HG03108 (cell line): ENCODE measurements at regions not wholly inside any gene's neighbourhood (a gene's known extent, or its start where the extent isn't known, plus 50 kb on each side); places are given as distances from the start of the nearest gene placed in this dataset.
"Not testable (repeated sequence)": the region's sequence is repeated elsewhere in the genome, so short reads cannot be mapped to it uniquely, and the experiment has no call there.

Experiments used
- ATAC-seq: cut with Tn5 transposase; IDR thresholded peaks from one replicate; pipeline ENCODE4 v1.9.1; 2021; ENCODE audit warnings: moderate library complexity; ENCODE audit not compliant: unreplicated experiment

DNA sequence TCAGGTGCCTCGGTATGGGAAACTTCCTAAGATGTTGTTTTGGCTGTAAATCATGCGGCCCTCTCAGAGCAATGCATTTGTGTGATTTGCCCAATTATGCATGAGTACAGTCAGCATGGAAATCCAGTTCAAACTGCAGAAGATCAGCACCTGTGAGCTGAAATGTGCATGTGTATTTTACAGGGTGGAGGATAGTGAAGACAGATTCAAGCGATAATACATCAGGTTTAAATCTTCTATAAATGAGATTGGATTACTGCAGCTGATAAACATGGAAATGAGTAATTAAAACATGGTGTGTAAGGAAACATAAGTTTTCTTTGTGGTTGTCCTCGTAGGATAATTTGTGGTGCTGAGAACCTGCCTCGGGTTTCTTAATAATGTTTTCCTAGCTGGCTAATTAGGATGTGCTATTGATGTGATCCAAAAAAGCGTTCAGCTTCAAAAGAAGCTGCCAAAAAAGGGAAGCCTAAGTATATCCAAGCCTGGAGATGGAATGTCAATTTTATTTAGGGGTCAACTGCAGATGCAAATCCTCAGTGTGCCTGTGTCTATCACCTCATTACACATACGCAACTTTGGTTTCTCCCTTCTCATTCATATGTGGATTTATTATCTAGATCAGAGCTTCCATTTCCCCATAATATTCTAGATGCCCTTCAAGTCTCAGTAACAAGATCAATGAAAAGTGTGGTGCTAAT, 117.1 kb upstream of the CCDC28A start:
- ATAC-seq: no peak

DNA sequence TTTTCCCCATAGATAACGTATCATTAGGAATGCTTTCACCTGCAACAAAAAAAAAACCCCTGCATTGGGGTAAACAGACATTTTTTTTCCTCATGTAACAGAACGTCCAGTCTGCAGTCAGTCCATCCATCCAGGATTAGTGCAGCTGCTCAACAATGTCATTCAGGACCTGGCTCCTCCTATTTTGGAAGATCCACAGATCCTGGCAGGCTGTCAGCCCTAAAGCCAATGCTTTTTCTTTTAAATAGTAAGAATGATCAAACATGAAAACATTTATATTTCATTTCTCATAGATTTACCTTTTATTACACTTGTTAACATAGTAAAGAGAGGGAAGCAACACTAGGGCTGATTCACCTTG, 116.5 kb upstream of the CCDC28A start:
- ATAC-seq: no peak

DNA sequence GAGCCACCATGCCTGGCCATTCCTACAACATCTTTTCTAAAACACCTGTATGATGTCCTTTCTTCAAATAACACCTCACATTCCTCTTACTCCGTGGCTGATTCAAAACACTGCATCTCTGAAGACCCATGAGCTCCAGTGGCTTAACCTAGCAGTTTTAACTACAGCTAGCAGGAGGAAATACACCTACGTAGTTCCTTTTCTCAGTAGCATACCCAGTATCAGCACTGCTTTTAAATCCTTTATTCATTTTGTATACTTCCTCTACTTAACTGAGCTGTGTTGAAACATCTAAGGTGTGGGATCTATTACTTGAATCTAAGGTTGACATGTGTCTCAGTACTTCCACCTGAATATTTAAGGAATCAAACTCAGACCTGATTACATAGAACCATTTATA, 113.6 kb upstream of the CCDC28A start:
- no peak for ATAC-seq

DNA sequence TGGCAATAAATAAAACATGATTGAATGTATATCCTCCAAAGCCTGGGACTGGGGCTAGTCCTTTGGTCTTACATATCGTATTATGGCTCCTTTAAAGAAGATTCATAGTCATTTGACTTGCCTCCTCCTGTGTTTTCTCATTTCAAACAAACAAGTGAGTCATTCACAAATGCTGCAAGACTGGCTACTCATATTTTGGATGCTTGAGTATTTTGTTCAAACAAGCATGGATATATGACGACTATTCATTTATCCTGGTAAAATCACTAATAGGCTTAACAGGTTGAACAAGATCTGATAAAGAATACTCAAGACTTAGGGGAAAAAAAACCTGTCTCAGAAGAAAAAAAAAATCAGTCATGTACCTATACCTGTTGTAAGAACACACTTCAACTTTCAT, 111.1 kb upstream of the CCDC28A start:
- ATAC-seq: no peak

DNA sequence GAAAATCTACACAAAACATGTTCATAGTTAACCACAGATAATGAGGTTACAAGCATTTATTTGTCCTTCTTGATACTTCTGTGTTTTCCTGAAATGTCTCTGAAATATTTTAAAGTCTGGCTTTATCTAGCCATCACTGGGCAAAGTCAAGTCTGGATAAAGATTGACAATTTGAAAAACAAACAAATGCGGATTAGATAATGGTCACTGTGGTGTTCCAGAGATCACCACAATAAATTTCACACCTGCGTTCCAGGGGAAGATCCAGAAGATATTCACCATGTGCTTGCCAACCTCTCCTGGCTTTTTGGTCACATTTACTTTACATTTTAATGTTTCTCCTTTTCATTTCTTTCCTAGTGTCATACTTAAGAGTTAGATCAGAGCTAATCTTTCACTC, 109.7 kb upstream of the CCDC28A start:
- no peak for ATAC-seq

DNA sequence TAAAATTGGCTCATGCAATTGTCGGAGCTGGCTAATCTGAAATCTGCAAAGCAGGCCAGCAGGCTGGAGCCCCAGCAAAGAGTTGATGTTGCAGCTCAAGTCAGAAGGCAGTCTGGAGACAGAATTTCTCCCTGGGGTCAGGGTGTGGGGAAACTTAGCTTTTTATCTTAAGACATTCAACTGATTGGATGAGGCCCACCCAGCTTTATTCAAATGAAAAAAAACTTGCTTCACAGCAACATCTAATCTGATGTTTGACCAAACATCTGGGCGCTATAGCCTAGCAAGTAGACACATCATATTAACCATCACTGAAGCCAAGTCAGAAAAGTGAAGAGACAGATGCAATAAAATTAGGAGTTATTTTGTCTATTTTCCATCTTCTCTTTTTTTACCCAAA, 108.8 kb upstream of the CCDC28A start:
- no peak for ATAC-seq

DNA sequence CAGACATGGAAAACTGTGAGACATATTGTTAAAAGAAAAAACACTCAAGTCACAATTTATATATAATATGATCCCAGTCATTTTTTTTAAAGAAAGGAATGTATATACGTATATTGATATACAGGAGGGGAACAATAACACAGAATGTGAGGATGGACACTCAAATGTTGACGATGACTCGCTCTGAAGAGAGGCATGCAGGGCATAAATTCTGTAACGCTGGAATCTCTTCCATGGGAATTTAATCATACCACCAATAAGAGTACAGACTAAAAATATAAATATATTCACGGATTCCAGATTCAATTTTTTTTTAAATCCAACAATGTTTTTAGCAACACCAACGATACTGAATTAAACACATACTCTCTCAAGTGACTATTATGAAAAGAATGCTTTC, 106.9 kb upstream of the CCDC28A start:
- no peak for ATAC-seq

DNA sequence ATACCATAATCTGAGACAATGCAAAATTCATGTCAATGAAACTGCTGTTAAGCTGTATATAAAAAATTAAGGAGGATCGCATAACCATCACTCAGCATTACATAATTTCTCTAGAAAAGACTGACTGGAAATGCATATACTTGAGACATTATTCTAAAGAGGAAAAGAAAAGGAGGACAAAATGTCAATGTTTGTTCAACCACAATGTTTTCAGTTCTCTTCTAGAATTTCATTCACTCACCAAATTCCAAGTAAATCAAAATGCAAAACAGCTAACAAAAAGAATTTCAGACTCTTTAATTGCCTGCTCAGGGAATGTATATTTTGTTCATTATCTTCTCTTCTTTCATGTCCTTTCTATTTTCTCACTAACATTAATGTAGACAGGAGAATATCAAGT, 106.2 kb upstream of the CCDC28A start:
- ATAC-seq: no peak

DNA sequence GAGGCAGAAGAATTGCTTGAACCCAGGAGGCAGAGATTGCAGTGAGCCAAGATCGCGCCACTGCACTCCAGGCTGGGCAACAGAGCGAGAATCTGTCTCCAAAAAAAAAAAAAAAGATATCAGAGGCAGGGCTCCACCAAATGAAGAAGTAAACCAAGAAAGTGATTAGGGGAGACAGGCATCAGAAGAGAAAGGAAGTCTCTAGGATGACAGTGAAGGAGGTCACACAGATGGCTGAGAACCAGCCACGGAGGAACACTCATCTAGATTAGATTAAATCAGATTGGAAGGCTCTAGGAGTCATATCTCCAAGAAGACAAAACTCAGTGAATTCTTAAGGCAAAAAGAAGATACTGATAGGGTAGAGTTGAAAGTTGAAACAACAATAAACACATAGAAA, 102.2 kb upstream of the CCDC28A start:
- ATAC-seq: no peak

DNA sequence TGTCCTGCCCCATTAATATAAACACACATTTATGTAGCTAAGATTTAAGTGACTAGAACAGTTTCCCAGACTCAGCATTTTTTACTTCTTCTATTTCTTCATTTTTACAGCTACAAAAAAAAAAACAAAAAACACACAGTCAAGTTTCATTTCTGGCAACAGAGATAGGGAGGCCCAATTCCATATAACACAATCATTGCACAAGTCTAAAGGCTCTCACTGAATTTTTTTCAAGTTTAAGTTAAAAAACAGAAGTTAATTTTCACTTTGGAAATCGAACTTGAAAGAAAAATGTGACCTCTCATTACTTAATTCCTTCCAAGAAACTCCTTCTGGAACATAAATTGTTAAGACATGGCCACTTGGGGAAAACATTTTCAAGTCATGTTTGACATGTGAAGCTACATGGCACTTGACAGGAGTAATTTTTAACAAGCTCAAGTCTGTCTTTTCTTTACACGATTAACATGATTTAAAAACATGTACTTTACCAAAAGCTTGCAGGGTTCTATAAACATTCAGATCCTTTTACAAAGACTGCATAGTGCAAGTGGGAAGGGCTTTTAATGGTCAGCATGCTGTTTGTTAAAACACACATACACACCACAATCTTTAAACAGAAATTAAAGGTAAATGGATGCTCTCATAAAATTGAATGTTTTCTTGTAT, 100.1 kb upstream of the CCDC28A start:
- no peak for ATAC-seq

DNA sequence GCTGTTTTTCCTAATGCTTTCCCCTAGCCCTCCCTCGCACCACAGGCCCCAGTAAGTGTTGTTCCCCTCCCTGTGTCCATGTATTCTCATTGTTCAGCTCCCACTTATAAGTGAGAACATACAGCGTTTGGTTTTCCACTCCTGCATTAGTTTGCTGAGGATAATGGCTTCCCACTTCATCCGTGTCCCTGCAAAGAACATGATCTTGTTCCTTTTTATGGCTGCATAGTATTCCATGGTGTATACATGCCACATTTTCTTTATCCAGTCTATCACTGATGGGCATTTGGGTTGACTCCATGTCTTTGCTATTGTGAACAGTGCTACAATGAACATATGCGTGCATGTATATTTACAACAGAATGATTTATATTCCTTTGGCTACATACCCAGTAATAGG, 99.1 kb upstream of the CCDC28A start:
- not testable (repeated sequence) for ATAC-seq

DNA sequence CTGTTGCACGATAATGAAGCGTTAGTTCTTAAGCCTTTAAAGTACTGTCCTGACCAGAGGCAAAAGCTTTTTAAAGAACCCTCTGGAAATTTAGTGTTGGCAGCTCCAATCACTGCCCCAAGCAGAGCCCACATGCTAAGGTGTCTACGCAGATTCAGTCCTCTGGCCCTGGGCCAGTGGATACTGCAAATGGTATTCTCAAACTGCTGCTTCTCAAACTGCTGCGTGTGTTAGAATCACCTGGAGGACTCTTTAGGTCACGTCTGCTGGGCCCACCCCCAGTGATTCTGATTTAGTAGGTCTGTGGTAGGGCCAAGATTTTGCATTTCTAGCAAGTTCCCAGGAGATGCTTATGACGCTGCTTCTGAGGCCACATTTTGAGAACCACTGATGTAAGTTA, 96.0 kb upstream of the CCDC28A start:
- no peak for ATAC-seq

DNA sequence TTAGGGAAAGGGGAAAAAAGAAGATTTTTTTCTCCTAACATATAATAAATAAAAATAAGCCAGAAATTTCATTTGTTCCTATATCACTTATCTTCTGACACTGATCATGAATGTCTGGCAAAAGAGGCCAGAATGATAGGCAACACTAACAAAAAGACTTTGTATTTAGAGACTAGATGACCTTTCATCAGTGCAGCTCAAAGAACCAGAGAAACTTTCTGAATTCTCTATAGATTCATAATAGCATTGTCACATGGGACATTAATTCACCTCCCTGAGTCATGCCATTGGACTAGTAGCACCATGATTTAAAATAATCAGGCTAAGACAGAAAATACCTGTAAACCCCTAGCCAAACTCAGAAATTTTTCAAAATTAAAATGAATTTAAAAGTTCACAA, 95.4 kb upstream of the CCDC28A start:
- no peak for ATAC-seq

DNA sequence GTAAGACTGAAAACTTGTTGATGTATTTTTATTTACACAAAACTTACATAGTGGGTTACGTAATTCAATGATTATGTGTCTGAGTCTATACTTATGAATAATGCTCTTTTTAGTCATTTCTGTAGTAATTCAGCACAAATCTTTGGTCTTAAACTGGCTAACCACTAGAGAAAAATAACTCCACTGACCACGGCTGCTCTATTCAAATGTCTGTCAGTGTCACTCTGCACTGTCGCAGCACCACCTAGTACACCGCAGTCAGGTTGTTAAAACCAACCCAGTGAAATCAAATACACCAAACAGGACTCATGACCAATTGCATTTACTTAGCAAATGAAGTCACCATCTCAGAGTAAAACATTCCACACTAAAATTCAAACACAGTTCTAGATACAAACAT, 93.5 kb upstream of the CCDC28A start:
- no peak for ATAC-seq

DNA sequence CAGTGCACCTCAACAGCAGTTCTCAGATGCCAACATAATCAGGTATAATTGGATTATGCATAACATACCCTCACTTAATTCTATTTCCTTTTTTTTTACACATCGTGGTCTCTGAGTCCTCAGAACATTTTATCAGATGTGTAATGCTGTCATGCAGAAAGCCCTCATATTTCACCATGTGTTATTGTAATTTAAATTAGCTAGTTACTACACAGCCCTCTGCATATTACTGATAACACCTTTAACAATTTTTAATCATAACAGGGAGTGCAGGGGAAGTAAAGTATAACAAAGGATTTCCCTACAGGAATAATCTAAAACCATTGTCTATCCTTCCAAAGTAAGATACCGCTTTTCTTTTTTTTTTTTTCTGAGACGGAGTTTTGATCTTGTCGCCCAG, 91.9 kb upstream of the CCDC28A start:
- no peak for ATAC-seq

DNA sequence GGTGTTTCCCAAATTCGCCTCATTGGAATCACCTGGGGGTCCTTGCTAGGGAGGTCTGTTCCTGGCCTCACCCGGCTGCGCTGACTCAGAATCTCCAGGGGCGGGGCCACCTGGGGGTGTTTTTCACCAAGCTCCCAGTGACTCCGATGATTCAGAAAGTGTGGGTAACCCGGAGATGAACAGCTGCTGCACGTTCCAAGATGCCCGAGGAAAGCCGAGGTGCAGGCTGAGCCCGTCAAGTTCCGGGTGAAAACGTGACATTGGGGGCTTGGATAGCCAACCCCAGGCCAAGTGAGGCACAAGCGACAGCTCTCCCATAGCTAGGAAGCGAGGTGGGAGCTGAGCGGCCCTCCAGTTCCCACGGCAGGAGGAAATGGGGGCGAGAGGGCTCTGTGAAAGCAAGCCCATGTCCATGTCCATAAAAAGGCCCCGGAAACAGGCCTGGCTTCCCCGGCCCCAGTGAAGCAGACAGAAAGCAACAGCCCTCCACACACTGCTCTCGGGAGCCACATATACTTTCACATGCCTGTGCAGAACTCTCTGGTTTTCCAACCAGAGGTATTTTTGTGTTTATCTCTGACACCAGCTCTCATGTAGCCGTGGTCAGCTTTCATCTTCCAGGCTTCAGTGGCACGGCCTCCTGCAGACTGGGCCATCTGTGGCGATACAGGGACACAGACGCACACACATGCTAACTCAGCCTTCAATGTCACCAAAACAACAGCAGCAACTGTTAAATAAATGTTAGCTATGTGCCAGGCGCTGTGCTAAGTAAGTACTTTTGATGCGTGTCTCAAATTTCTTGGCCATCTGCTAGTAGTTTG, 90.7 kb upstream of the CCDC28A start:
- ATAC-seq: no peak

DNA sequence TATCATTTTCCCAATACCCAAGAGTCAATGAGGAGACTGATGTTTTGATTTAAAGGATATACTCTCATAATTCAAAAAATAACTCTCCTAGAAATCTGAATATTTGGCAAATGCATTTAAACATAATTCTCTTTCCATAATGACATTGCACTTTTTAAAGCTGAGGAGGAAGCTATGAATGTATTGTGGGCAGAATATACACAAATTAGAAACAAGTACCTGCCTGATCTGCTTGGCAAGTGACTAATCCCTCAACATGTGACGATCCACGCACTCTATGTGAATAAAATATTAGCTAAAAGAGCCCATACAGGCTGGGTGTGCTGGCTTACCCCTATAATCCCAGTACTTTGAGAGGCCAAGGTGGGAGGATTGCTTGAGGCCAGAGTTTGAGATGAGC, 88.3 kb upstream of the CCDC28A start:
- no peak for ATAC-seq

DNA sequence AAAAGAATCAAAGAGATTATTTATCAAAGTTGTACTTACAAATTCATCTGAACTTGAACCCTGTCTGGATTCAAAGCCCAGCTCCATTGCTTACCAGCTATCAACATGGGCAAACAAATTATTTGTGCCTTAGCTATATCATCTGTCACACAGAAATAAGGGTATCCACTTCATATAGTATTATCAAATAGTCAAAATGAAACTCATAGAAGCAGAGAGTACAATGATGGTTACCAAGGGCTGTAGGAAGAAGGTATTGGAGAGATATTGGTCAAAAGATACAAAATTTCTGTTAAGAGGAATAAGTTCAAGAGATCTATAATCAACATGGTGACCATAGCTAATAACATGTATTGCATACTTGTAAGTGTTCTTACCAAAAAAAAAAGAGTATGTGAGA, 87.8 kb upstream of the CCDC28A start:
- ATAC-seq: no peak

DNA sequence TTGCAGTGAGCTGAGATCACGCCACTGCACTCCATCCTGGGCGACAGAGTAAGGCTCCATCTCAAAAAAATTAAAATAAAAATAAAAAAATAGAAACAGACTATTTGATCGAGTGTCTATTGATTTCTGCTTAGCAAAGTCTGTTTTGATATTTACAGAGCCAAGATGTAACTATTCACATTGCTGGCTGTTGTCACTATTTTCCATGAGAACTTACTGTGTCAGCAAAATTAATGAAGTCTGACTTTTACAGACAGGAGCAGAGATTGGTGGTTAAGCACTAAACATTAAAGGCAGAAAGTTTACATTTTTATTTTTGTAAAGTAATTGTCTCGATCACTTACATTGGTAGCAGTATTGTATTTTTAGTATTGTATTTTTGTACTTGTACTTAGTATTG, 85.0 kb upstream of the CCDC28A start:
- ATAC-seq: no peak

DNA sequence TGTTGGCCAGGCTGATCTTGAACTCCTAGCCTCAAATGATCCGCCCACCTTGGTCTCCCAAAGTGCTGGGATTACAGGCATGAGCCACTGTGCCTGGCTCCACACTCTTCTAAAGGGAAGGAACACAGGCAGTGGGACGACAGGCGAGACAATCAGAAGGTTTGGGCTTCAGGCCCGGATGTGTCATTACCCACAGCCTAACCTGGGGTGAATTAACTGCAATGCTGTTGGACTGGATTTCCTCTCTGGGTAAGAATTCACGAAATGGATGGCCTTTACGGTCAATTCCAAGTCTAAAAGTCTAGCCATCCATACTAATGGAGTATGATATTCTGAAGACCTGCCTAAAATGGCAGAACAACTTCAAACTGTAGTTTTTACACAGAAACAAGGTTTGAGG, 83.7 kb upstream of the CCDC28A start:
- no peak for ATAC-seq

DNA sequence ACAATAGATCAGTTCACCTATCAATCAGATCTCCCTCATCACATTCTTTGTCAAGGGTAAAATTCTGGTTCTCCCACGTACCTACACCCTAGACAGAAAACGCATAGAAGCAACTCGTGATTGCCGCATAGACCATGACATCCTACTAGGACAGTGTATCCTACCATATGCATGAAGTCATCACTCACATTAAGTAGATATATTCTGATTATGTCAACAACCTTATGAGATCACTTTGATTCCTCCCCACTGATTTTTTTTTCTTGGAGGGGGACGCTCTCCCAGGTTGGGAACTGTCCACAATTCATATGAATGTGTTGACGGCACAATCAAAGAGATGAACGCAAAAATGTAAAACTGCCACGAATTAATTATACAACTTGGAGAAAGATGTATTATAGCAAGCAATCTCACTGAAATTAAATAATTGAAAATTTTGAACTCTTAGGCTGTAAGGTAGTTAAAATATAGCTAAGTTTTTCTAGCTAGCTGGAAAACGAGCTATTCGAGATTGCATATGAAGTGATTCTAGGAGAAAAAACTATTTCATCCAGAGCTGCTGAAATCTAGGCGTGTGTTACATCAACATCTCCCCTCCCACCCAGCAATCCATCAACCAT, 82.5 kb upstream of the CCDC28A start:
- ATAC-seq: no peak

DNA sequence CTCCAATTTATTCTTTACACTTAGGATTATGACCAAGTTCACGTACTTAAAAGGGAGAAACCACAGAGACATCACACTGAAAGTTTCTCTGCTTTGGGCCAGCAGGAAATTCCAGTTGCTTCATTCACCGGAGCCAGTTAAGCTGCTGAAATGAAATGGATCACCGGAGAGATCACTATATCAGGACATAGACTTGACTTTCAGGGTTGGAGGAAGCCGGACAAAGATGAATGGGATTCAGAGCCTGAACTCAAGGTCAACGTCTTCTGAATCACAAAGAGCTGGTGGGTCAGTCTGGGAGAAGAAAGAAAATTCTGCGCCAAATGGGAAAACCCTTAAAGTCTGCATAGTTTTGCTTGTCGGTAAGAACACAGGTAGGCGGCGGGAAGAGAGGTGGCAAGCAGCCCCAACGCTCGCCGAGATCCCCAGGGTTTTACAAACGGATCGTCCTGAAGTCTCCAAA, 81.9 kb upstream of the CCDC28A start:
- ATAC-seq: no peak
